ENCODE measurements at regions not wholly inside any gene's neighbourhood (a gene's known extent, or its start where the extent isn't known, plus 50 kb on each side); places are given as distances from the start of the nearest gene placed in this dataset.

GRCh38 chr7:39810204-39810642 lies 139.8 kb upstream of the CDK13 start:
- TF ChIP-seq REST (IDR thresholded peaks at IDR 0.05; ENCODE audit: insufficient replicate concordance, low read depth) (no peak), CTCF (IDR thresholded peaks at IDR 0.05; ENCODE audit: insufficient read depth, low read length) (no peak), SPI1 (IDR thresholded peaks at IDR 0.05; ENCODE audit: borderline replicate concordance, low read depth) (no peak), POLR2AphosphoS5 (IDR thresholded peaks at IDR 0.05; ENCODE audit: low read depth) (no peak), GABPA (IDR thresholded peaks at IDR 0.05; ENCODE audit: low read depth) (no peak)

All from HL-60 (cell line).